ENCODE measurements at regions not wholly inside any gene's neighbourhood (a gene's known extent, or its start where the extent isn't known, plus 50 kb on each side); places are given as distances from the start of the nearest gene placed in this dataset.

DNA sequence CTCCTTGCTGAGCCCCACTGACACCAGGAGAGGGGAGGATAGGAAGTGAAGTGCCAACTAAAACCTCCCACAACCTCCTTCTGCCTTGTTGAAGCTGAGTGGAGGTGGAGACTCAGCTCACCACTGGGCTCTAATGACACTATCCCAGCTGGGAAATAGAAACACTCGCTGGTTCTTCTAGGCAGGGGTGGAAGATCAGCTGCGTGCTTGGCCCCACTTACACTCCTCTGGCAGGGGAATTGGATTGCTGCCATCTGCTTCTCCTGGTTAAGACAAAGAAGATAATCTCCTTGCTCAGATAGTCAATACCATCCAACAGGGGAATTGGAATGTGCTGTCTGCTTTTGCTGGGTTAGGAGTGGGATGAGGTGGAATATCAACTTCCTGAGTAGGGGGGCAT is 392.5 kb downstream of the ZNF674 start:
- intact Hi-C loops (cut with micrococcal nuclease; ENCODE audit: unreplicated experiment): no loop called here
- POLR2A ChIA-PET: no interaction called here
- Histone ChIP-seq H3K9ac (ENCODE audit: insufficient read depth, low read depth, low read length) (no peak overlapping the region), H3K27ac (ENCODE audit: extremely low read length, insufficient read depth, low read length) (no peak overlapping the region), H2AFZ (ENCODE audit: low read length) (no peak overlapping the region), H3K79me2 (ENCODE audit: insufficient read depth, low read length) (no peaks in the 10 kb centered on the region), H3K4me1 (ENCODE audit: insufficient read depth, low read length) (no peaks in the 10 kb centered on the region; the same call in 1 of the 2 replicates), H3K27me3 (ENCODE audit: control insufficient read depth in 1 of 2, insufficient read depth in 2 of 2, low read length in 2 of 2) (no peaks in the 10 kb centered on the region), H3K4me2 (ENCODE audit: low read depth, low read length) (peak overlapping the region; percentile 18; the same call in 1 of the 2 replicates), H3K4me3 (replicated peaks in 1 of 3; ENCODE audit: insufficient read depth in 1 of 3, low read depth in 2 of 3, low read length in 3 of 3) (no peak overlapping the region), H3K9me3 (ENCODE audit: low read length) (no peaks in the 10 kb centered on the region), H3K36me3 (replicated peaks in 1 of 2; ENCODE audit: control insufficient read depth in 1 of 2, insufficient read depth in 2 of 2, low read length in 2 of 2) (no peaks in the 10 kb centered on the region), H4K20me1 (ENCODE audit: insufficient read depth, low read length) (no peaks in the 10 kb centered on the region)
- FAIRE-seq (no peak), DNase-seq (ENCODE audit: low spot score) (no peak), ATAC-seq (no peak)
- no TSS peak for BruUV-seq (replicated peaks)
- in situ Hi-C loops (cut with HindIII; ENCODE audit: extremely low pct_ligation_motif_present, low pct_unique_long_range_greater_than_20kb): no loop called here
- WGBS (ENCODE audit: low lambda C conversion rate): no CpG with 5 or more reads among the region's 2 CpGs
- TF ChIP-seq JUN (CRISPR knock-in tag; IDR thresholded peaks at IDR 0.05) (no peak), ZFX (CRISPR knock-in tag; IDR thresholded peaks at IDR 0.05; ENCODE audit: low read depth) (no peak), CCDC6 (CRISPR knock-in tag; IDR thresholded peaks at IDR 0.05) (no peak), ZNF343 (CRISPR knock-in tag; IDR thresholded peaks at IDR 0.05) (no peak), IKZF1 (IDR thresholded peaks at IDR 0.05) (no peak), KAT8 (CRISPR knock-in tag; IDR thresholded peaks at IDR 0.05) (no peak), ATRX (CRISPR knock-in tag; IDR thresholded peaks at IDR 0.05; ENCODE audit: borderline replicate concordance) (no peak), ZNF484 (CRISPR knock-in tag; IDR thresholded peaks at IDR 0.05; ENCODE audit: borderline replicate concordance, low read depth) (no peak)
- TF ChIP-seq, protein P1, sequence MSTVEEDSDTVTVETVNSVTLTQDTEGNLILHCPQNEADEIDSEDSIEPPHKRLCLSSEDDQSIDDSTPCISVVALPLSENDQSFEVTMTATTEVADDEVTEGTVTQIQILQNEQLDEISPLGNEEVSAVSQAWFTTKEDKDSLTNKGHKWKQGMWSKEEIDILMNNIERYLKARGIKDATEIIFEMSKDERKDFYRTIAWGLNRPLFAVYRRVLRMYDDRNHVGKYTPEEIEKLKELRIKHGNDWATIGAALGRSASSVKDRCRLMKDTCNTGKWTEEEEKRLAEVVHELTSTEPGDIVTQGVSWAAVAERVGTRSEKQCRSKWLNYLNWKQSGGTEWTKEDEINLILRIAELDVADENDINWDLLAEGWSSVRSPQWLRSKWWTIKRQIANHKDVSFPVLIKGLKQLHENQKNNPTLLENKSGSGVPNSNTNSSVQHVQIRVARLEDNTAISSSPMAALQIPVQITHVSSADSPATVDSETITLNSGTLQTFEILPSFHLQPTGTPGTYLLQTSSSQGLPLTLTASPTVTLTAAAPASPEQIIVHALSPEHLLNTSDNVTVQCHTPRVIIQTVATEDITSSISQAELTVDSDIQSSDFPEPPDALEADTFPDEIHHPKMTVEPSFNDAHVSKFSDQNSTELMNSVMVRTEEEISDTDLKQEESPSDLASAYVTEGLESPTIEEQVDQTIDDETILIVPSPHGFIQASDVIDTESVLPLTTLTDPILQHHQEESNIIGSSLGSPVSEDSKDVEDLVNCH (CRISPR knock-in tag; IDR thresholded peaks at IDR 0.05): no peak
- TF ChIP-seq, protein P2, sequence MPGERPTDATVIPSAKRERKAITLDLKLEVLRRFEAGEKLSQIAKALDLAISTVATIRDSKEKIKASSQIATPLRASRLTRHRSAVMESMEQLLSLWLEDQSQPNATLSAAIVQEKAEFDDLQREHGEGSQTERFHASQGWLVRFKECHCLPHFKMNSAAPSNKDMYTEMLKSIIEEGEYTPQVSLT (CRISPR knock-in tag; IDR thresholded peaks at IDR 0.05; ENCODE audit: borderline replicate concordance, low read depth): no peak
- TF ChIP-seq, protein P3, sequence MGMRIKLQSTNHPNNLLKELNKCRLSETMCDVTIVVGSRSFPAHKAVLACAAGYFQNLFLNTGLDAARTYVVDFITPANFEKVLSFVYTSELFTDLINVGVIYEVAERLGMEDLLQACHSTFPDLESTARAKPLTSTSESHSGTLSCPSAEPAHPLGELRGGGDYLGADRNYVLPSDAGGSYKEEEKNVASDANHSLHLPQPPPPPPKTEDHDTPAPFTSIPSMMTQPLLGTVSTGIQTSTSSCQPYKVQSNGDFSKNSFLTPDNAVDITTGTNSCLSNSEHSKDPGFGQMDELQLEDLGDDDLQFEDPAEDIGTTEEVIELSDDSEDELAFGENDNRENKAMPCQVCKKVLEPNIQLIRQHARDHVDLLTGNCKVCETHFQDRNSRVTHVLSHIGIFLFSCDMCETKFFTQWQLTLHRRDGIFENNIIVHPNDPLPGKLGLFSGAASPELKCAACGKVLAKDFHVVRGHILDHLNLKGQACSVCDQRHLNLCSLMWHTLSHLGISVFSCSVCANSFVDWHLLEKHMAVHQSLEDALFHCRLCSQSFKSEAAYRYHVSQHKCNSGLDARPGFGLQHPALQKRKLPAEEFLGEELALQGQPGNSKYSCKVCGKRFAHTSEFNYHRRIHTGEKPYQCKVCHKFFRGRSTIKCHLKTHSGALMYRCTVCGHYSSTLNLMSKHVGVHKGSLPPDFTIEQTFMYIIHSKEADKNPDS (CRISPR knock-in tag; IDR thresholded peaks at IDR 0.05): no peak
- TF ChIP-seq, protein P4, sequence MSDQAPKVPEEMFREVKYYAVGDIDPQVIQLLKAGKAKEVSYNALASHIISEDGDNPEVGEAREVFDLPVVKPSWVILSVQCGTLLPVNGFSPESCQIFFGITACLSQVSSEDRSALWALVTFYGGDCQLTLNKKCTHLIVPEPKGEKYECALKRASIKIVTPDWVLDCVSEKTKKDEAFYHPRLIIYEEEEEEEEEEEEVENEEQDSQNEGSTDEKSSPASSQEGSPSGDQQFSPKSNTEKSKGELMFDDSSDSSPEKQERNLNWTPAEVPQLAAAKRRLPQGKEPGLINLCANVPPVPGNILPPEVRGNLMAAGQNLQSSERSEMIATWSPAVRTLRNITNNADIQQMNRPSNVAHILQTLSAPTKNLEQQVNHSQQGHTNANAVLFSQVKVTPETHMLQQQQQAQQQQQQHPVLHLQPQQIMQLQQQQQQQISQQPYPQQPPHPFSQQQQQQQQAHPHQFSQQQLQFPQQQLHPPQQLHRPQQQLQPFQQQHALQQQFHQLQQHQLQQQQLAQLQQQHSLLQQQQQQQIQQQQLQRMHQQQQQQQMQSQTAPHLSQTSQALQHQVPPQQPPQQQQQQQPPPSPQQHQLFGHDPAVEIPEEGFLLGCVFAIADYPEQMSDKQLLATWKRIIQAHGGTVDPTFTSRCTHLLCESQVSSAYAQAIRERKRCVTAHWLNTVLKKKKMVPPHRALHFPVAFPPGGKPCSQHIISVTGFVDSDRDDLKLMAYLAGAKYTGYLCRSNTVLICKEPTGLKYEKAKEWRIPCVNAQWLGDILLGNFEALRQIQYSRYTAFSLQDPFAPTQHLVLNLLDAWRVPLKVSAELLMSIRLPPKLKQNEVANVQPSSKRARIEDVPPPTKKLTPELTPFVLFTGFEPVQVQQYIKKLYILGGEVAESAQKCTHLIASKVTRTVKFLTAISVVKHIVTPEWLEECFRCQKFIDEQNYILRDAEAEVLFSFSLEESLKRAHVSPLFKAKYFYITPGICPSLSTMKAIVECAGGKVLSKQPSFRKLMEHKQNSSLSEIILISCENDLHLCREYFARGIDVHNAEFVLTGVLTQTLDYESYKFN (CRISPR knock-in tag; conservative IDR thresholded peaks at IDR 0.05): no peak
- CTCF ChIA-PET (ENCODE audit: low intra/inter-chr PET ratio, low total read pairs): no interaction called here
